NCI-H2196 (cell line): ENCODE measurements at regions not wholly inside any gene's neighbourhood (a gene's known extent, or its start where the extent isn't known, plus 50 kb on each side); places are given as distances from the start of the nearest gene placed in this dataset.
"Not testable (repeated sequence)": the region's sequence is repeated elsewhere in the genome, so short reads cannot be mapped to it uniquely, and the experiment has no call there.

Experiments
- DNase-seq: peaks from one replicate; lab custom pipeline; 2025; ENCODE audit not compliant: unreplicated experiment; lab: John Stamatoyannopoulos, UW

- DNase-seq = not testable (repeated sequence)
Observed at GRCh38 chr3:178348561-178349217, 187.5 kb upstream of the KCNMB2 start.

- not testable (repeated sequence) for DNase-seq
Observed at GRCh38 chr3:178349218-178349596, 187.0 kb upstream of the KCNMB2 start.

- no peak for DNase-seq
Observed at GRCh38 chr3:178350763-178351162, 185.5 kb upstream of the KCNMB2 start.

- DNase-seq = no peak
Observed at GRCh38 chr3:178352326-178353005, 183.8 kb upstream of the KCNMB2 start.

GRCh38 chr3:178353006-178353694, 183.1 kb upstream of the KCNMB2 start:
- DNase-seq = no peak

GRCh38 chr3:178359728-178360127, 176.5 kb upstream of the KCNMB2 start:
- DNase-seq = no peak

GRCh38 chr3:178363048-178363447, 173.2 kb upstream of the KCNMB2 start:
- not testable (repeated sequence) for DNase-seq

- DNase-seq = peak; percentile 69
Observed at GRCh38 chr3:178367817-178368617, 168.2 kb upstream of the KCNMB2 start.

GRCh38 chr3:178369006-178369405, 167.2 kb upstream of the KCNMB2 start:
- no peak for DNase-seq

GRCh38 chr3:178369811-178370210, 166.4 kb upstream of the KCNMB2 start:
- DNase-seq = no peak

GRCh38 chr3:178370387-178370786, 165.8 kb upstream of the KCNMB2 start:
- DNase-seq = no peak

- DNase-seq = no peak
Observed at GRCh38 chr3:178381555-178381954, 154.7 kb upstream of the KCNMB2 start.

- DNase-seq = no peak
Observed at GRCh38 chr3:178381971-178382448, 154.2 kb upstream of the KCNMB2 start.

GRCh38 chr3:178382449-178383061, 153.7 kb upstream of the KCNMB2 start:
- peak; percentile 24 for DNase-seq

- no peak for DNase-seq
Observed at GRCh38 chr3:178384321-178385230, 151.7 kb upstream of the KCNMB2 start.

GRCh38 chr3:178385280-178385952, 150.8 kb upstream of the KCNMB2 start:
- DNase-seq = peak; percentile 78

- DNase-seq = no peak
Observed at GRCh38 chr3:178386401-178386800, 149.8 kb upstream of the KCNMB2 start.

- no peak for DNase-seq
Observed at GRCh38 chr3:178386880-178387279, 149.4 kb upstream of the KCNMB2 start.

GRCh38 chr3:178388473-178388872, 147.8 kb upstream of the KCNMB2 start:
- DNase-seq = no peak
